K562 (cell line): ENCODE measurements at regions not wholly inside any gene's neighbourhood (a gene's known extent, or its start where the extent isn't known, plus 50 kb on each side); places are given as distances from the start of the nearest gene placed in this dataset.

ENCODE experiments used
- ATF1 ChIP-seq, 2 experiments: fragments of 450-650 bp in 1 of 2; IDR thresholded peaks; 2 replicates each; pipeline ENCODE4 v1.6.1; 2016; ENCODE audit warnings: missing compliant biosample characterization in 1 of 2, missing genetic modification characterization in 1 of 2
- CREM ChIP-seq: IDR thresholded peaks from 2 replicates; pipeline ENCODE4 v1.6.1; 2014; ENCODE audit warnings: antibody characterized with exemption, low read depth
- FOSL1 ChIP-seq: fragments of 200-800 bp; sonication (Bioruptor generic); conservative IDR thresholded peaks from 2 replicates; pipeline ENCODE4 v1.6.1; 2016; ENCODE audit warnings: missing genetic modification characterization, missing compliant biosample characterization
- HDAC2 ChIP-seq: fragments of 450-650 bp; IDR thresholded peaks from 2 replicates; pipeline ENCODE4 v1.6.1; 2016; ENCODE audit warnings: mild to moderate bottlenecking
- KDM5B ChIP-seq: fragments of 200-600 bp; sonication (generic); IDR thresholded peaks from 2 replicates; pipeline ENCODE4 v1.6.1; 2012; ENCODE audit warnings: low read depth, mild to moderate bottlenecking, moderate library complexity, low read length, control low read depth, inconsistent platforms; ENCODE audit not compliant: insufficient replicate concordance
- L3MBTL2 ChIP-seq: fragments of 450-650 bp; IDR thresholded peaks from 2 replicates; pipeline ENCODE4 v1.6.1; 2016; ENCODE audit warnings: mild to moderate bottlenecking, moderate library complexity
- MAFK ChIP-seq: IDR thresholded peaks from 2 replicates; pipeline ENCODE4 v1.6.1; 2011; ENCODE audit warnings: low read length, improper control_type of control experiment
- NR2F6 ChIP-seq: fragments of 450-650 bp; formaldehyde crosslinking; IDR thresholded peaks from 2 replicates; pipeline ENCODE4 v1.4.0; 2020; ENCODE audit warnings: mild to moderate bottlenecking
- PML ChIP-seq: IDR thresholded peaks from 2 replicates; pipeline ENCODE4 v1.6.1; 2012; ENCODE audit warnings: low read length, inconsistent platforms
- POLR2B ChIP-seq: fragments of 450-650 bp; IDR thresholded peaks from 2 replicates; pipeline ENCODE4 v1.6.1; 2018; ENCODE audit warnings: low read depth; ENCODE audit not compliant: partially characterized antibody
- POLR3G ChIP-seq: IDR thresholded peaks from 2 replicates; pipeline ENCODE4 v1.6.1; 2011; ENCODE audit not compliant: insufficient read length, insufficient replicate concordance; ENCODE audit errors: extremely low read depth
- PPARD ChIP-seq: fragments of 250-450 bp; sonication (Bioruptor Pico); IDR thresholded peaks from 2 replicates; pipeline ENCODE4 v1.8.0; 2022; ENCODE audit warnings: inconsistent platforms, mild to moderate bottlenecking, moderate library complexity
- SIN3B ChIP-seq: fragments of 450-650 bp; IDR thresholded peaks from 2 replicates; pipeline ENCODE4 v1.6.1; 2017; ENCODE audit warnings: low read depth, mild to moderate bottlenecking, moderate library complexity
- SNRNP70 ChIP-seq: fragments of 200-400 bp; formaldehyde crosslinking; optimal IDR thresholded peaks from 2 replicates; pipeline ENCODE3; 2017; ENCODE audit warnings: low read depth, low read length
- TAL1 ChIP-seq: fragments of 450-650 bp; IDR thresholded peaks from 2 replicates; pipeline ENCODE4 v1.6.1; 2016; ENCODE audit warnings: mild to moderate bottlenecking
- ZFX ChIP-seq: sonication (generic); formaldehyde crosslinking; IDR thresholded peaks from 2 replicates; pipeline ENCODE4 v1.8.0; 2022; ENCODE audit warnings: mild to moderate bottlenecking, missing genetic modification reagents, moderate library complexity
- ZKSCAN3 ChIP-seq: fragments of 250-450 bp; sonication (Bioruptor Pico); IDR thresholded peaks from 2 replicates; pipeline ENCODE4 v1.4.0; 2020
- ZNF282 ChIP-seq: sonication (generic); formaldehyde crosslinking; IDR thresholded peaks from 2 replicates; pipeline ENCODE4 v1.8.1; 2023; ENCODE audit warnings: missing genetic modification reagents
- ZNF431 ChIP-seq: sonication (generic); formaldehyde crosslinking; IDR thresholded peaks from 2 replicates; pipeline ENCODE4 v1.8.0; 2022; ENCODE audit warnings: mild to moderate bottlenecking, missing genetic modification reagents
- ZNF77 ChIP-seq: fragments of 250-450 bp; sonication (Bioruptor Pico); IDR thresholded peaks from 2 replicates; pipeline ENCODE4 v1.5.0; 2020
- TF ChIP-seq, protein P1 (sequence below): fragments of 450-650 bp; formaldehyde crosslinking; IDR thresholded peaks from 2 replicates; pipeline ENCODE4 v1.4.0; 2022; ENCODE audit warnings: missing genetic modification characterization
- TF ChIP-seq, protein P2 (sequence below): fragments of 250-450 bp; sonication (Bioruptor Pico); IDR thresholded peaks from 2 replicates; pipeline ENCODE4 v1.4.0; 2020; ENCODE audit warnings: borderline replicate concordance
- TF ChIP-seq, protein P3 (sequence below), 2 experiments: IDR thresholded peaks; 2 replicates each; pipeline ENCODE4 v1.6.1; 2011; ENCODE audit warnings: borderline replicate concordance in 1 of 2, control low read depth in 1 of 2, low read depth in 1 of 2, low read length in 1 of 2, mild to moderate bottlenecking in 1 of 2, mixed read lengths in 1 of 2, moderate library complexity in 1 of 2; ENCODE audit not compliant: insufficient read depth in 1 of 2, insufficient read length in 1 of 2, poor library complexity in 1 of 2, severe bottlenecking in 1 of 2; ENCODE audit errors: extremely low read depth in 1 of 2
- TF ChIP-seq, protein P4 (sequence below): sonication (generic); formaldehyde crosslinking; IDR thresholded peaks from 2 replicates; pipeline ENCODE4 v1.8.0; 2023; ENCODE audit warnings: mild to moderate bottlenecking, missing genetic modification reagents

DNA sequence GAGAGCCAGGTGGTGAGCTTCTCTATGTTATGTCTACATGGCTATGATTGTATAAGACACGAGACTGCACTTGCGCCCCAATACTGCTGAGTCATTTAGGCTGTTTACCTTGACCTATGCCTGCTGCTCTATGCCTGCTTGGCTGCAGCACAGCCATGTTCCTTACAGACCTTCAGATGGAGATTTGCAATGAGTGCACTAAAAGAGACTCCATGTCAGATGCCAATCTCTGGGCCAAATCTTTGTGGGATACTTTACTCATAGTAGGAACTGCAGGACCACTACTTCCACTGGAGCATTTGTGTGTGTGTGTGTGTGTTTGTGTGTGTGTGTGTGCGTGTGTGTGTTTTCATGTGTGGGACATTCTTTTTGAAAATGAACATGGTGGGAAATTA, 50.0 kb upstream of the KMT2E start (continued):
- TF ChIP-seq, protein P1, sequence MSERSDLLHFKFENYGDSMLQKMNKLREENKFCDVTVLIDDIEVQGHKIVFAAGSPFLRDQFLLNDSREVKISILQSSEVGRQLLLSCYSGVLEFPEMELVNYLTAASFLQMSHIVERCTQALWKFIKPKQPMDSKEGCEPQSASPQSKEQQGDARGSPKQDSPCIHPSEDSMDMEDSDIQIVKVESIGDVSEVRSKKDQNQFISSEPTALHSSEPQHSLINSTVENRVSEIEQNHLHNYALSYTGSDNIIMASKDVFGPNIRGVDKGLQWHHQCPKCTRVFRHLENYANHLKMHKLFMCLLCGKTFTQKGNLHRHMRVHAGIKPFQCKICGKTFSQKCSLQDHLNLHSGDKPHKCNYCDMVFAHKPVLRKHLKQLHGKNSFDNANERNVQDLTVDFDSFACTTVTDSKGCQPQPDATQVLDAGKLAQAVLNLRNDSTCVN (CRISPR knock-in tag) = peak; percentile 29; the same call in 1 of the 2 replicates
- TF ChIP-seq POLR2B = no peak
- no peak for TF ChIP-seq HDAC2
- no peak for TF ChIP-seq ZNF431
- no peak for TF ChIP-seq SNRNP70
- no peak for TF ChIP-seq CREM
- TF ChIP-seq ATF1 (CRISPR knock-in tag; IDR thresholded peaks at IDR 0.05) = no peak
- TF ChIP-seq ATF1 (tag; IDR thresholded peaks at IDR 0.05) = 0 out of 2 replicates have a peak, but pooled peaks have one; percentile 33
- TF ChIP-seq ZNF77 (CRISPR knock-in tag) = no peak
- TF ChIP-seq MAFK = peak; percentile 86
- TF ChIP-seq, protein P2, sequence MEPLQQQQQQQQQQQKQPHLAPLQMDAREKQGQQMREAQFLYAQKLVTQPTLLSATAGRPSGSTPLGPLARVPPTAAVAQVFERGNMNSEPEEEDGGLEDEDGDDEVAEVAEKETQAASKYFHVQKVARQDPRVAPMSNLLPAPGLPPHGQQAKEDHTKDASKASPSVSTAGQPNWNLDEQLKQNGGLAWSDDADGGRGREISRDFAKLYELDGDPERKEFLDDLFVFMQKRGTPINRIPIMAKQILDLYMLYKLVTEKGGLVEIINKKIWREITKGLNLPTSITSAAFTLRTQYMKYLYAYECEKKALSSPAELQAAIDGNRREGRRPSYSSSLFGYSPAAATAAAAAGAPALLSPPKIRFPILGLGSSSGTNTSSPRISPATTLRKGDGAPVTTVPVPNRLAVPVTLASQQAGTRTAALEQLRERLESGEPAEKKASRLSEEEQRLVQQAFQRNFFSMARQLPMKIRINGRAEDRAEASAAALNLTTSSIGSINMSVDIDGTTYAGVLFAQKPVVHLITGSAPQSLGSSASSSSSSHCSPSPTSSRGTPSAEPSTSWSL (CRISPR knock-in tag) = 0 out of 2 replicates have a peak, but pooled peaks have one; percentile 59
- no peak for TF ChIP-seq TAL1
- TF ChIP-seq FOSL1 (tag) = no peak; the same call in 1 of the 2 replicates
- no peak for TF ChIP-seq NR2F6 (CRISPR knock-in tag)
- no peak for TF ChIP-seq SIN3B
- TF ChIP-seq, protein P3, sequence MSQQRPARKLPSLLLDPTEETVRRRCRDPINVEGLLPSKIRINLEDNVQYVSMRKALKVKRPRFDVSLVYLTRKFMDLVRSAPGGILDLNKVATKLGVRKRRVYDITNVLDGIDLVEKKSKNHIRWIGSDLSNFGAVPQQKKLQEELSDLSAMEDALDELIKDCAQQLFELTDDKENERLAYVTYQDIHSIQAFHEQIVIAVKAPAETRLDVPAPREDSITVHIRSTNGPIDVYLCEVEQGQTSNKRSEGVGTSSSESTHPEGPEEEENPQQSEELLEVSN (IDR thresholded peaks at IDR 0.05; ENCODE audit: borderline replicate concordance in 1 of 2, extremely low read depth in 1 of 2, insufficient read depth in 1 of 2, insufficient read length in 1 of 2, low read depth in 1 of 2, low read length in 1 of 2, poor library complexity in 1 of 2, severe bottlenecking in 1 of 2) = no peak
- no peak for TF ChIP-seq ZKSCAN3
- no peak for TF ChIP-seq PML
- TF ChIP-seq POLR3G = no peak
- TF ChIP-seq PPARD (CRISPR knock-in tag) = peak; percentile 78
- TF ChIP-seq ZFX (CRISPR knock-in tag) = no peak
- no peak for TF ChIP-seq KDM5B
- TF ChIP-seq ZNF282 = no peak
- no peak for TF ChIP-seq L3MBTL2
- TF ChIP-seq, protein P4, sequence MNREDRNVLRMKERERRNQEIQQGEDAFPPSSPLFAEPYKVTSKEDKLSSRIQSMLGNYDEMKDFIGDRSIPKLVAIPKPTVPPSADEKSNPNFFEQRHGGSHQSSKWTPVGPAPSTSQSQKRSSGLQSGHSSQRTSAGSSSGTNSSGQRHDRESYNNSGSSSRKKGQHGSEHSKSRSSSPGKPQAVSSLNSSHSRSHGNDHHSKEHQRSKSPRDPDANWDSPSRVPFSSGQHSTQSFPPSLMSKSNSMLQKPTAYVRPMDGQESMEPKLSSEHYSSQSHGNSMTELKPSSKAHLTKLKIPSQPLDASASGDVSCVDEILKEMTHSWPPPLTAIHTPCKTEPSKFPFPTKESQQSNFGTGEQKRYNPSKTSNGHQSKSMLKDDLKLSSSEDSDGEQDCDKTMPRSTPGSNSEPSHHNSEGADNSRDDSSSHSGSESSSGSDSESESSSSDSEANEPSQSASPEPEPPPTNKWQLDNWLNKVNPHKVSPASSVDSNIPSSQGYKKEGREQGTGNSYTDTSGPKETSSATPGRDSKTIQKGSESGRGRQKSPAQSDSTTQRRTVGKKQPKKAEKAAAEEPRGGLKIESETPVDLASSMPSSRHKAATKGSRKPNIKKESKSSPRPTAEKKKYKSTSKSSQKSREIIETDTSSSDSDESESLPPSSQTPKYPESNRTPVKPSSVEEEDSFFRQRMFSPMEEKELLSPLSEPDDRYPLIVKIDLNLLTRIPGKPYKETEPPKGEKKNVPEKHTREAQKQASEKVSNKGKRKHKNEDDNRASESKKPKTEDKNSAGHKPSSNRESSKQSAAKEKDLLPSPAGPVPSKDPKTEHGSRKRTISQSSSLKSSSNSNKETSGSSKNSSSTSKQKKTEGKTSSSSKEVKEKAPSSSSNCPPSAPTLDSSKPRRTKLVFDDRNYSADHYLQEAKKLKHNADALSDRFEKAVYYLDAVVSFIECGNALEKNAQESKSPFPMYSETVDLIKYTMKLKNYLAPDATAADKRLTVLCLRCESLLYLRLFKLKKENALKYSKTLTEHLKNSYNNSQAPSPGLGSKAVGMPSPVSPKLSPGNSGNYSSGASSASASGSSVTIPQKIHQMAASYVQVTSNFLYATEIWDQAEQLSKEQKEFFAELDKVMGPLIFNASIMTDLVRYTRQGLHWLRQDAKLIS (CRISPR knock-in tag) = no peak
